HepG2 (cell line): ENCODE measurements at regions not wholly inside any gene's neighbourhood (a gene's known extent, or its start where the extent isn't known, plus 50 kb on each side); places are given as distances from the start of the nearest gene placed in this dataset.

ENCODE experiments used
- ATAC-seq: fragments of 200-7000 bp; cut with Tn5 transposase; 3 replicates; pipeline ENCODE4 v1.9.1; 2020; ENCODE audit warnings: mild to moderate bottlenecking, moderate library complexity
- BruUV-seq: library from RNA; stranded (reverse); fragments of 400-500 nt; replicated peaks from 2 replicates; lab custom pipeline; 2021; lab: Mats Ljungman, UMichigan
- CTCF ChIA-PET: fragments of 300-600 bp; formaldehyde crosslinking; extraction: SDS; loops from one replicate; lab custom pipeline; 2021; ENCODE audit warnings: low total read pairs, inconsistent platforms, low intra/inter-chr PET ratio; lab: Yijun Ruan, JAX
- POLR2A ChIA-PET: fragments of 350-600 bp; sonication (Branson Sonifier 250); formaldehyde crosslinking; loops from one replicate; lab custom pipeline; 2020; ENCODE audit warnings: antibody characterized with exemption, inconsistent platforms; lab: Yijun Ruan, JAX
- DNase-seq: peaks from one replicate; pipeline ENCODE4 v3.0.0-alpha.2; 2015; ENCODE audit warnings: low spot score
- FAIRE-seq: peaks from 3 replicates; lab custom pipeline; 2011; peaks lifted over from hg19 to GRCh38; lab: Jason Lieb, UNC
- H2AFZ ChIP-seq: one replicate; pipeline ENCODE4 v1.6.1; 2011; ENCODE audit warnings: low read length, inconsistent platforms
- H3K27ac ChIP-seq: fragments of 300-600 bp; 3 replicates; pipeline ENCODE4 v1.8.0; 2011; ENCODE audit warnings: mixed run types, mild to moderate bottlenecking, mixed read lengths, low read length, inconsistent platforms; ENCODE audit not compliant: insufficient read depth; ENCODE audit errors: extremely low read length
- H3K27me3 ChIP-seq, 2 experiments: fragments of 200-600 bp in 1 of 2; 2 replicates in 1 of 2; 3 replicates in 1 of 2; pipeline versions ENCODE4 v1.6.0 to v1.8.0; 2011; ENCODE audit warnings: low read length in 2 of 2, mild to moderate bottlenecking in 2 of 2, moderate library complexity in 2 of 2, inconsistent platforms in 1 of 2; ENCODE audit not compliant: insufficient read depth in 2 of 2, control insufficient read depth in 1 of 2
- H3K36me3 ChIP-seq, 2 experiments: fragments of 200-600 bp in 1 of 2; replicated peaks in 1 of 2; 2 replicates in 1 of 2; 3 replicates in 1 of 2; pipeline versions ENCODE4 v1.5.1 to v1.8.0; 2011; ENCODE audit warnings: low read length in 2 of 2, inconsistent platforms in 1 of 2; ENCODE audit not compliant: insufficient read depth in 2 of 2, control insufficient read depth in 1 of 2
- H3K4me1 ChIP-seq: 2 replicates; pipeline ENCODE4 v1.5.1; 2012; ENCODE audit warnings: low read length, inconsistent platforms; ENCODE audit not compliant: insufficient read depth
- H3K4me2 ChIP-seq: 2 replicates; pipeline ENCODE4 v1.6.0; 2011; ENCODE audit warnings: low read depth, low read length, inconsistent platforms
- H3K4me3 ChIP-seq, 3 experiments: fragments of 200-600 bp in 1 of 3; sonication (generic), shearing (Covaris generic) in 1 of 3; replicated peaks in 1 of 3; 2 replicates each; pipeline ENCODE4 v1.5.1; 2011 to 2016; ENCODE audit warnings: low read length in 3 of 3, inconsistent platforms in 2 of 3, low read depth in 2 of 3, mild to moderate bottlenecking in 2 of 3, control low read depth in 1 of 3, mixed read lengths in 1 of 3; ENCODE audit not compliant: insufficient read depth in 1 of 3
- H3K79me2 ChIP-seq: one replicate; pipeline ENCODE4 v1.6.1; 2011; ENCODE audit warnings: low read length, inconsistent platforms; ENCODE audit not compliant: insufficient read depth
- H3K9ac ChIP-seq: 2 replicates; pipeline ENCODE4 v1.6.0; 2011; ENCODE audit warnings: mild to moderate bottlenecking, low read depth, low read length, inconsistent platforms; ENCODE audit not compliant: insufficient read depth
- H3K9me3 ChIP-seq: 2 replicates; pipeline ENCODE4 v1.5.1; 2012; ENCODE audit warnings: mild to moderate bottlenecking, low read length
- H4K20me1 ChIP-seq: 2 replicates; pipeline ENCODE4 v1.6.0; 2011; ENCODE audit warnings: inconsistent platforms, mild to moderate bottlenecking, low read length, moderate library complexity; ENCODE audit not compliant: insufficient read depth
- HNRNPL ChIP-seq: fragments of 200-400 bp; formaldehyde crosslinking; IDR thresholded peaks from 2 replicates; pipeline ENCODE4 v1.6.1; 2017; ENCODE audit warnings: mild to moderate bottlenecking, low read depth, low read length
- NFIB ChIP-seq: sonication (generic); formaldehyde crosslinking; IDR thresholded peaks from 2 replicates; pipeline ENCODE4 v1.9.0; 2021; ENCODE audit warnings: missing genetic modification reagents, mild to moderate bottlenecking, borderline replicate concordance
- NR2F1 ChIP-seq, 2 experiments: fragments of 450-650 bp in 1 of 2; formaldehyde crosslinking in 1 of 2; IDR thresholded peaks; 2 replicates each; pipeline versions ENCODE4 v1.5.0 to v1.6.1; 2016 to 2020; ENCODE audit warnings: mild to moderate bottlenecking in 1 of 2, missing compliant biosample characterization in 1 of 2, missing genetic modification reagents in 1 of 2, moderate library complexity in 1 of 2
- PLRG1 ChIP-seq: fragments of 450-650 bp; conservative IDR thresholded peaks from 2 replicates; pipeline ENCODE4 v1.6.1; 2016
- ZBTB38 ChIP-seq: sonication (generic); formaldehyde crosslinking; IDR thresholded peaks from 2 replicates; pipeline ENCODE4 v1.5.1; 2020; ENCODE audit warnings: mild to moderate bottlenecking, missing genetic modification reagents
- ZNF382 ChIP-seq: sonication (generic); formaldehyde crosslinking; IDR thresholded peaks from 2 replicates; pipeline ENCODE4 v1.5.0; 2020; ENCODE audit warnings: missing genetic modification reagents, mild to moderate bottlenecking, borderline replicate concordance
- WGBS: methylation state at CpG from one replicate; pipeline ENCODE4 v1.1.6; 2017; ENCODE audit warnings: low lambda C conversion rate; 5-methylcytosine and 5-hydroxymethylcytosine counted together
- in situ Hi-C: cut with HindIII; loops from 2 replicates; pipeline ENCODE4 v1.10.0; 2017; ENCODE audit warnings: low pct_unique_long_range_greater_than_20kb; ENCODE audit not compliant: extremely low pct_ligation_motif_present
- intact Hi-C: fragments of 100-400 bp; cut with micrococcal nuclease; formaldehyde crosslinking; loops from one replicate; pipeline ENCODE4 v1.10.0; 2022; ENCODE audit not compliant: unreplicated experiment

- Histone ChIP-seq H3K4me1 (no peaks in the 10 kb centered on the region), H3K4me3 (no peak overlapping the region), H3K9ac (no peak overlapping the region), H4K20me1 (no peaks in the 10 kb centered on the region), H3K9me3 (no peaks in the 10 kb centered on the region), H3K27ac (no peak overlapping the region), H3K4me2 (no peak overlapping the region), H2AFZ (no peak overlapping the region), H3K79me2 (no peaks in the 10 kb centered on the region), H3K36me3 (no peaks in the 10 kb centered on the region), H3K27me3 (no peaks in the 10 kb centered on the region; a peak in 1 of 5 replicates)
- in situ Hi-C loops = no loop called here
- ChIA-PET CTCF (no interaction called here), POLR2A (no interaction called here)
- BruUV-seq = no TSS peak
- FAIRE-seq (no peak), DNase-seq (no peak), ATAC-seq (no peak)
- 0% methylated on average over 6 of the region's 6 CpGs for WGBS
- intact Hi-C loops = no loop called here
- TF ChIP-seq PLRG1 = no peak
Measured at GRCh38 chr3:44120721-44121582, 120.7 kb upstream of the TOPAZ1 start.

DNA sequence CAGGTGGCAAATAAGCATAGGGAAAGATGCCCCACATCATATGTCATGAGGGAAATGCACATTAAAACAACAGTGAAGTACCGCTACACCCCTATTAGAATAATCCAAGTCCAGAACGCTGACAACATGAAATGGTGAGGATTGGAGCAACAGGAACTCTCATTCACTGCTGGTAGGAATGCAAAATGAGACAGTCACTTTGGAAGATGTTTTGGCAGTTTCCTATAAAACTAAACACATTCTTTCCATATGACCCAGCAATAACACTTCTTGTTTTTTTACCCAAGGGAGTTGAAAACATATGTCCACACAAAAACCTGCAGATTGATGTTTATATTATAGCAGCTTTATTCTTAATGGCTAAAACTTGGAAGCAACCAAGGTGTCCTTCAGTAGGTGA, 116.4 kb upstream of the TOPAZ1 start:
- no peak overlapping the region for H3K27ac ChIP-seq
- no peaks in the 10 kb centered on the region for H3K36me3 ChIP-seq
- no peak overlapping the region for H3K9ac ChIP-seq
- intact Hi-C loops = no loop called here
- no peaks in the 10 kb centered on the region for H3K4me1 ChIP-seq
- TF ChIP-seq ZNF382 (CRISPR knock-in tag) (no peak), HNRNPL (no peak), NR2F1 (CRISPR knock-in tag; IDR thresholded peaks at IDR 0.05) (no peak), NFIB (CRISPR knock-in tag) (no peak), ZBTB38 (CRISPR knock-in tag) (no peak)
- DNase-seq = no peak
- no peaks in the 10 kb centered on the region for H3K79me2 ChIP-seq
- no peaks in the 10 kb centered on the region for H3K9me3 ChIP-seq
- H3K4me2 ChIP-seq = no peak overlapping the region
- H3K27me3 ChIP-seq = no peaks in the 10 kb centered on the region; a peak in 2 of 5 replicates
- POLR2A ChIA-PET = no interaction called here
- WGBS = 4% methylated on average over 2 of the region's 2 CpGs
- no peak for ATAC-seq
- no peak for FAIRE-seq
- BruUV-seq = no TSS peak
- CTCF ChIA-PET = no interaction called here
- in situ Hi-C loops = no loop called here
- H2AFZ ChIP-seq = no peak overlapping the region
- no peak overlapping the region for H3K4me3 ChIP-seq
- H4K20me1 ChIP-seq = no peaks in the 10 kb centered on the region
